ENCODE measurements at regions not wholly inside any gene's neighbourhood (a gene's known extent, or its start where the extent isn't known, plus 50 kb on each side); places are given as distances from the start of the nearest gene placed in this dataset.
A peak's percentile ranks its signal among the peaks of the same experiment; 100 is the strongest.

DNA sequence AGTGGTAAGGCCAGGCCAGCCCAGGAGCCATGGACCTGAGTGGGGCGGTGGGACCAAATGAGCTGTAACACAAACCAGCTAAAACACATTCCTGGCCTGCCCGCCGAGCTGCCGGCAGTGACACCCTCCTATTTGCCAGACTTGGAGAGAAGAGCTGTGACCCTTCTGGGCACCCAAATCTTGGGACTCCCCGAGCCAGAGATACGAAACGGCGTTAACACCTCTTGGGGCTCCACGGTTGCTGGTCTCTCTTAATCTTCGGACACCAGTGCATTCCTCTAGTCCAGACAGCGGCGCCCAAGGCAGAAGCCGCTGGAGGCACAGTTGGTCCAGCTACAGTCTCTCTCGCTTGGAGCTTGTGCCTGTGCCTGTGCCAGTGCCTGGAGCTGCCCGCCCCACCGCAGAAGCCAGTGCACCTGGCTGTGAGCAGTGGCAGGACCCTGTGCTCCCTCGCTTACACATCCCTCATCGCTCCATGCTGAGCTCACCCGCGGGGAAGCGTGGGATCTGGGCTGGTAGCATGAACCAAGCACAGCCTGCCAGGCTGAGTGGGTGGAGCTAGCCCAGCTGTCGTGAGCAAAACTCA, 147.2 kb upstream of the KLHL1 start:
- TF ChIP-seq ZNF70 (CRISPR knock-in tag; IDR thresholded peaks at IDR 0.05) (no peak), RARB (CRISPR knock-in tag; IDR thresholded peaks at IDR 0.05) (no peak), ESRRG (CRISPR knock-in tag; IDR thresholded peaks at IDR 0.05) (no peak), ZC3H10 (CRISPR knock-in tag; IDR thresholded peaks at IDR 0.05) (no peak), SNAI2 (CRISPR knock-in tag; IDR thresholded peaks at IDR 0.05) (no peak), ZFP30 (CRISPR knock-in tag; IDR thresholded peaks at IDR 0.05) (no peak), ZNF8 (CRISPR knock-in tag; IDR thresholded peaks at IDR 0.05) (no peak), TOX (CRISPR knock-in tag; IDR thresholded peaks at IDR 0.05; ENCODE audit: borderline replicate concordance) (no peak), GLIS3 (CRISPR knock-in tag; IDR thresholded peaks at IDR 0.05) (no peak), CSDC2 (CRISPR knock-in tag; IDR thresholded peaks at IDR 0.05) (no peak), ISL1 (CRISPR knock-in tag; IDR thresholded peaks at IDR 0.05) (no peak), TCF4 (CRISPR knock-in tag; IDR thresholded peaks at IDR 0.05; ENCODE audit: borderline replicate concordance) (no peak), ZNF565 (CRISPR knock-in tag; conservative IDR thresholded peaks at IDR 0.05; ENCODE audit: low read depth) (no peak), BACH2 (CRISPR knock-in tag; IDR thresholded peaks at IDR 0.05; ENCODE audit: borderline replicate concordance) (no peak)
- TF ChIP-seq, protein P1, sequence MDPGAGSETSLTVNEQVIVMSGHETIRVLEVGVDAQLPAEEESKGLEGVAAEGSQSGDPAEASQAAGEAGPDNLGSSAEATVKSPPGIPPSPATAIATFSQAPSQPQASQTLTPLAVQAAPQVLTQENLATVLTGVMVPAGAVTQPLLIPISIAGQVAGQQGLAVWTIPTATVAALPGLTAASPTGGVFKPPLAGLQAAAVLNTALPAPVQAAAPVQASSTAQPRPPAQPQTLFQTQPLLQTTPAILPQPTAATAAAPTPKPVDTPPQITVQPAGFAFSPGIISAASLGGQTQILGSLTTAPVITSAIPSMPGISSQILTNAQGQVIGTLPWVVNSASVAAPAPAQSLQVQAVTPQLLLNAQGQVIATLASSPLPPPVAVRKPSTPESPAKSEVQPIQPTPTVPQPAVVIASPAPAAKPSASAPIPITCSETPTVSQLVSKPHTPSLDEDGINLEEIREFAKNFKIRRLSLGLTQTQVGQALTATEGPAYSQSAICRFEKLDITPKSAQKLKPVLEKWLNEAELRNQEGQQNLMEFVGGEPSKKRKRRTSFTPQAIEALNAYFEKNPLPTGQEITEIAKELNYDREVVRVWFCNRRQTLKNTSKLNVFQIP (CRISPR knock-in tag; IDR thresholded peaks at IDR 0.05; ENCODE audit: borderline replicate concordance, low read depth), result no peak
- TF ChIP-seq, protein P2, sequence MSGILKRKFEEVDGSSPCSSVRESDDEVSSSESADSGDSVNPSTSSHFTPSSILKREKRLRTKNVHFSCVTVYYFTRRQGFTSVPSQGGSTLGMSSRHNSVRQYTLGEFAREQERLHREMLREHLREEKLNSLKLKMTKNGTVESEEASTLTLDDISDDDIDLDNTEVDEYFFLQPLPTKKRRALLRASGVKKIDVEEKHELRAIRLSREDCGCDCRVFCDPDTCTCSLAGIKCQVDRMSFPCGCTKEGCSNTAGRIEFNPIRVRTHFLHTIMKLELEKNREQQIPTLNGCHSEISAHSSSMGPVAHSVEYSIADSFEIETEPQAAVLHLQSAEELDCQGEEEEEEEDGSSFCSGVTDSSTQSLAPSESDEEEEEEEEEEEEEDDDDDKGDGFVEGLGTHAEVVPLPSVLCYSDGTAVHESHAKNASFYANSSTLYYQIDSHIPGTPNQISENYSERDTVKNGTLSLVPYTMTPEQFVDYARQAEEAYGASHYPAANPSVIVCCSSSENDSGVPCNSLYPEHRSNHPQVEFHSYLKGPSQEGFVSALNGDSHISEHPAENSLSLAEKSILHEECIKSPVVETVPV (CRISPR knock-in tag; IDR thresholded peaks at IDR 0.05), result no peak
- TF ChIP-seq, protein P3, sequence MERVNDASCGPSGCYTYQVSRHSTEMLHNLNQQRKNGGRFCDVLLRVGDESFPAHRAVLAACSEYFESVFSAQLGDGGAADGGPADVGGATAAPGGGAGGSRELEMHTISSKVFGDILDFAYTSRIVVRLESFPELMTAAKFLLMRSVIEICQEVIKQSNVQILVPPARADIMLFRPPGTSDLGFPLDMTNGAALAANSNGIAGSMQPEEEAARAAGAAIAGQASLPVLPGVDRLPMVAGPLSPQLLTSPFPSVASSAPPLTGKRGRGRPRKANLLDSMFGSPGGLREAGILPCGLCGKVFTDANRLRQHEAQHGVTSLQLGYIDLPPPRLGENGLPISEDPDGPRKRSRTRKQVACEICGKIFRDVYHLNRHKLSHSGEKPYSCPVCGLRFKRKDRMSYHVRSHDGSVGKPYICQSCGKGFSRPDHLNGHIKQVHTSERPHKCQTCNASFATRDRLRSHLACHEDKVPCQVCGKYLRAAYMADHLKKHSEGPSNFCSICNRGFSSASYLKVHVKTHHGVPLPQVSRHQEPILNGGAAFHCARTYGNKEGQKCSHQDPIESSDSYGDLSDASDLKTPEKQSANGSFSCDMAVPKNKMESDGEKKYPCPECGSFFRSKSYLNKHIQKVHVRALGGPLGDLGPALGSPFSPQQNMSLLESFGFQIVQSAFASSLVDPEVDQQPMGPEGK (CRISPR knock-in tag; IDR thresholded peaks at IDR 0.05; ENCODE audit: borderline replicate concordance), result no peak
- ATAC-seq, result no peak

DNA sequence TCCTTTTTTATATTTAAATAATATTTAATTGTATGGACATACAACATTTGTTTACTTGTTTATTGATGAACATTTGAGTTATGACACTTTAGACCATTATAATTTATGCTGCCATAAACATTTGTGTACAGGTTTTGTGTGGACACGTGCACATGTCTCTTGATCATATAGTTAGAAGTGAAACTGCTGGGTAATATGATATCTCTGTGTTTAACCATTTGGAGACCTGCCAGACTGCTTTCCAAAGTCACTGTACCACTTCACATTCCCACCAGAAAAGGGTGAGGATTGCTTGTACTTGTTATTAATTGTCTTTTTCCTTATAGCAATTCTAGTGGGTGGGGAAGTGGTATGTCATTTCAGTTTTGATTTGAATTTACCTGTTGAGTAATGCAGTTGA, 145.6 kb upstream of the KLHL1 start:
- TF ChIP-seq TSHZ2 (CRISPR knock-in tag; IDR thresholded peaks at IDR 0.05), result no peak
- TF ChIP-seq, protein P1 (CRISPR knock-in tag; IDR thresholded peaks at IDR 0.05; ENCODE audit: borderline replicate concordance, low read depth), result no peak
- no peak for TF ChIP-seq TCF4 (CRISPR knock-in tag; IDR thresholded peaks at IDR 0.05; ENCODE audit: borderline replicate concordance)
- TF ChIP-seq ZC3H10 (CRISPR knock-in tag; IDR thresholded peaks at IDR 0.05), result no peak
- TF ChIP-seq GLIS3 (CRISPR knock-in tag; IDR thresholded peaks at IDR 0.05), result no peak
- TF ChIP-seq ARNTL (CRISPR knock-in tag; IDR thresholded peaks at IDR 0.05; ENCODE audit: borderline replicate concordance, low read depth), result no peak
- TF ChIP-seq CSDC2 (CRISPR knock-in tag; IDR thresholded peaks at IDR 0.05), result no peak
- no peak for ATAC-seq

GRCh38 chr13:70253411-70253810, 145.2 kb upstream of the KLHL1 start:
- TF ChIP-seq ISL1 (CRISPR knock-in tag; IDR thresholded peaks at IDR 0.05) (0 out of 2 replicates have a peak, but pooled peaks have one; percentile 12), SNAI2 (CRISPR knock-in tag; IDR thresholded peaks at IDR 0.05) (no peak)
- ATAC-seq, result no peak

All from SK-N-SH treated with all-trans-retinoic acid at 6 μM for 48 hours (cell line).